ENCODE measurements at regions not wholly inside any gene's neighbourhood (a gene's known extent, or its start where the extent isn't known, plus 50 kb on each side); places are given as distances from the start of the nearest gene placed in this dataset.

DNA sequence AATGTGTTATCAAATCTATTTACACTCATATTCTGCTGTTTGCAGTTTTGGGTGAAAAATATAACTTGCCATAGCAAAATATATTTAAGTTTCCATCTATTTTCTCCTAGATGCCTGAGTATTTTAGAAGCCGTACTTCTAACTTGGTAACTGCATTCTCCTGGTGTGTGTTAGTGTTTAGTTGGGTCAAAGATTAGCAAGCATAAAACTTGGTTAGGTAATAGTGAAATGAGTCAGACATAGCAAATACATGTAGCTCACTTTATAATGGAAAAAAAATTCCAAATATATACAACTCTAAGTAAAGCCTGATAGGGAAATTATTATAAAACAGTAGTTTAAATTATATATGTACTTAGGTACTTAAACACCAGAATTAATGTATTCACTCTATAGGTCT is 640.7 kb upstream of the ST8SIA4 start:
- no peak overlapping the region for H3K4me3 ChIP-seq (ENCODE audit: low read depth, low read length)
- no peak for TF ChIP-seq CTCF (IDR thresholded peaks at IDR 0.05; ENCODE audit: low read depth, low read length)
- no peak for TF ChIP-seq MYC (IDR thresholded peaks at IDR 0.05; ENCODE audit: low read depth, low read length)
- no peak for TF ChIP-seq MAX (IDR thresholded peaks at IDR 0.05; ENCODE audit: low read depth, low read length)
- no peak for TF ChIP-seq POLR2A (IDR thresholded peaks at IDR 0.05; ENCODE audit: extremely low read depth, insufficient read length)
- DNase-seq (ENCODE audit: low read depth): no peak

DNA sequence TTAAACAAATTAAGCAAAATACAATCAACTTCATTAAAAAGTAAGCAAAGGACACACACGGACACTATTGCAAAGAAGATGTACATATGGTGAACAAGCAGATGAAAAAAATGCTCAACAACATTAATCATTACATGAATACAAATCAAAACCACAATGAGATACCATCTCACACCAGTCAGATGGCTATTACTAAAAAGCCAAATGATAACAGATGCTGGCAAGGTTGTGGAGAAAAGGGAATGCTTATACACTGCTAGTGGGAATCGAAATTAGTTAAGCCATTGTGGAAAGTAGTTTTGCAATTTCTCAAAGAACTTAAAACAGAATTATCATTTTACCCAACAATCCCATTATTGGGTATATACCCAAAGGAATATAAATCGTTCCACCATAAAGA is 636.2 kb upstream of the ST8SIA4 start:
- no peak overlapping the region for H3K4me3 ChIP-seq (ENCODE audit: low read depth, low read length)
- no peak for TF ChIP-seq CTCF (IDR thresholded peaks at IDR 0.05; ENCODE audit: low read depth, low read length)
- no peak for TF ChIP-seq MAX (IDR thresholded peaks at IDR 0.05; ENCODE audit: low read depth, low read length)
- TF ChIP-seq MYC (IDR thresholded peaks at IDR 0.05; ENCODE audit: low read depth, low read length): no peak
- TF ChIP-seq POLR2A (IDR thresholded peaks at IDR 0.05; ENCODE audit: extremely low read depth, insufficient read length): no peak
- no peak for DNase-seq (ENCODE audit: low read depth)

DNA sequence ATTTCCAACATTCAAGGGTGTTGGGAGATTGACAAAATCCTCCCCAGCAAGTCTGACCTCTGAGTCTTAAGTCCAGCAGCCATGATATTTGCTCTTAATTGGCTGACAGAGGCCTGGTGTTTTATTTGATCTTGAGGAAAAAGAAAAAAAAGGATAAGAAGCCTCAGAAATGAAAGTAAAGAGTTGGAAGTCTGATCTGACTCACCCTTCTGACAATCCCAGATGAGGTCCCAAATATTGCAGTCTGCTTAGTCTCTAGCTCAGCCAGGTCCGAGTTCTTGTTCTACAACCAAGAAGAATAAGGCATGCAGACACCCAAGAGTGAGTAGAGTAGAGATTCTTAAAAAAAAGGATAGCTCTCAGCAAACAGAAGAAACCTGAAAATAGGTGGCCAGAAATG is 632.5 kb upstream of the ST8SIA4 start:
- no peak overlapping the region for H3K4me3 ChIP-seq (ENCODE audit: low read depth, low read length)
- DNase-seq (ENCODE audit: low read depth): no peak
- no peak for TF ChIP-seq MYC (IDR thresholded peaks at IDR 0.05; ENCODE audit: low read depth, low read length)
- TF ChIP-seq MAX (IDR thresholded peaks at IDR 0.05; ENCODE audit: low read depth, low read length): no peak
- no peak for TF ChIP-seq POLR2A (IDR thresholded peaks at IDR 0.05; ENCODE audit: extremely low read depth, insufficient read length)
- TF ChIP-seq CTCF (IDR thresholded peaks at IDR 0.05; ENCODE audit: low read depth, low read length): no peak

GRCh38 chr5:101534491-101535110 is 631.5 kb upstream of the ST8SIA4 start:
- DNase-seq (ENCODE audit: low read depth): no peak
- H3K4me3 ChIP-seq (ENCODE audit: low read depth, low read length): no peak overlapping the region
- no peak for TF ChIP-seq POLR2A (IDR thresholded peaks at IDR 0.05; ENCODE audit: extremely low read depth, insufficient read length)
- TF ChIP-seq MYC (IDR thresholded peaks at IDR 0.05; ENCODE audit: low read depth, low read length): no peak
- no peak for TF ChIP-seq MAX (IDR thresholded peaks at IDR 0.05; ENCODE audit: low read depth, low read length)
- TF ChIP-seq CTCF (IDR thresholded peaks at IDR 0.05; ENCODE audit: low read depth, low read length): no peak

DNA sequence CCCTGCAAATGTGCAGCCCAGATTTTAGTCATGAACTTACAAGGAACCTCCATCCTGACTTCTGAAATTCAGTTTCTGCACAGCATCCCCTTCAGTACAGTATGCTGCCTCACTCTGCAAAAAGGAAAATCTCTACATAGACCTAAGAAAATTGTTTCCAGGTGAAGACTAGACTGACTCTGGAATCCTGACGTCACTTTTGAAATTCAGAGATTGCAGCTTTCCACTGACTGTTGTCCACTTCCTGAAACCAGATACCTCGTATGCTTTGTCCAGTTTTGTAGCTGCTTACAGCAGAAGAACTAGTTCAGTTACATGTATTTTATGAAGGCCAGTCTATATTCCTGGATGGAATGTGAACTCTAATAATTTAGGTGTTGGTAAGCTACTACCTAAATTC is 629.3 kb upstream of the ST8SIA4 start:
- TF ChIP-seq POLR2A (IDR thresholded peaks at IDR 0.05; ENCODE audit: extremely low read depth, insufficient read length) (no peak), MAX (IDR thresholded peaks at IDR 0.05; ENCODE audit: low read depth, low read length) (no peak), MYC (IDR thresholded peaks at IDR 0.05; ENCODE audit: low read depth, low read length) (no peak), CTCF (IDR thresholded peaks at IDR 0.05; ENCODE audit: low read depth, low read length) (no peak)
- H3K4me3 ChIP-seq (ENCODE audit: low read depth, low read length): no peak overlapping the region
- no peak for DNase-seq (ENCODE audit: low read depth)
